Adrenal gland (tissue), 5 donors: ENCODE measurements at regions not wholly inside any gene's neighbourhood (a gene's known extent, or its start where the extent isn't known, plus 50 kb on each side); places are given as distances from the start of the nearest gene placed in this dataset.

Experiments
- CTCF ChIP-seq, 6 experiments: fragments of 450-650 bp in 4 of 6; fragments of 200-600 bp in 2 of 6; sonication (generic) in 1 of 6; IDR thresholded peaks; 1 replicate in 5 of 6; 2 replicates in 1 of 6; pipeline versions ENCODE4 v1.5.1 to v1.8.0; 2016 to 2021; ENCODE audit warnings: antibody characterized with exemption in 6 of 6, mild to moderate bottlenecking in 2 of 6, moderate library complexity in 1 of 6
- POLR2A ChIP-seq, 2 donors: fragments of 450-650 bp; IDR thresholded peaks; one replicate each; pipeline ENCODE4 v1.6.1; 2017; ENCODE audit warnings: antibody characterized with exemption in 2 of 2, mild to moderate bottlenecking in 2 of 2, moderate library complexity in 1 of 2
- donor health status: DM: no; HTN: no; CAD: no.

- TF ChIP-seq CTCF (IDR thresholded peaks at IDR 0.05) (no peak), POLR2A (IDR thresholded peaks at IDR 0.05) (no peak)
These were observed 474.0 kb upstream of the MEIS1 start for GRCh38 chr2:65960953-65961352.
